HEK293T (cell line): ENCODE measurements at regions not wholly inside any gene's neighbourhood (a gene's known extent, or its start where the extent isn't known, plus 50 kb on each side); places are given as distances from the start of the nearest gene placed in this dataset.

ENCODE experiments used
- CTCF ChIA-PET: fragments of 350-600 bp; formaldehyde crosslinking; extraction: SDS; loops from one replicate; lab custom pipeline; 2021; ENCODE audit warnings: antibody characterized with exemption, inconsistent platforms; lab: Yijun Ruan, JAX
- POLR2A ChIA-PET: fragments of 350-600 bp; formaldehyde crosslinking; extraction: SDS; loops from one replicate; lab custom pipeline; 2020; ENCODE audit warnings: antibody characterized with exemption, inconsistent platforms; lab: Yijun Ruan, JAX
- DNase-seq: peaks from one replicate; pipeline ENCODE4 v3.0.0; 2012; ENCODE audit warnings: mixed read lengths; ENCODE audit errors: extremely low spot score
- BHLHE40 ChIP-seq: fragments of 450-650 bp; IDR thresholded peaks from 2 replicates; pipeline ENCODE4 v1.6.1; 2016; ENCODE audit warnings: mild to moderate bottlenecking, moderate library complexity, borderline replicate concordance

GRCh38 chrX:3165808-3166207, 124.5 kb downstream of the ARSF start:
- ChIA-PET CTCF (no interaction called here), POLR2A (no interaction called here)
- no peak for DNase-seq
- TF ChIP-seq BHLHE40 = no peak
